H1 (cell line): ENCODE measurements at regions not wholly inside any gene's neighbourhood (a gene's known extent, or its start where the extent isn't known, plus 50 kb on each side); places are given as distances from the start of the nearest gene placed in this dataset.

ENCODE experiments used
- CTCF ChIA-PET: fragments of 300-600 bp; sonication (Branson Sonifier 250); formaldehyde crosslinking; loops from one replicate; lab custom pipeline; 2021; ENCODE audit not compliant: partially characterized antibody; lab: Charles Lee
- POLR2A ChIA-PET: fragments of 300-600 bp; sonication (Branson Sonifier 250); formaldehyde crosslinking; loops from one replicate; lab custom pipeline; 2021; ENCODE audit warnings: inconsistent platforms; ENCODE audit not compliant: partially characterized antibody; lab: Charles Lee
- DNase-seq, 2 experiments: peaks; one replicate each; pipeline versions ENCODE4 v3.0.0 to v3.0.0-alpha.2; 2010 to 2022; ENCODE audit warnings: low spot score in 2 of 2, low read depth in 1 of 2, mixed read lengths in 1 of 2
- FAIRE-seq: peaks from 2 replicates; lab custom pipeline; 2011; peaks lifted over from hg19 to GRCh38; lab: Jason Lieb, UNC
- H2AFZ ChIP-seq: 2 replicates; pipeline ENCODE4 v1.8.1; 2012; ENCODE audit warnings: low read length, inconsistent platforms
- H2AK5ac ChIP-seq: 2 replicates; pipeline ENCODE4 v1.6.1; 2013; ENCODE audit warnings: low read depth, low read length
- H2BK120ac ChIP-seq: replicated peaks from 2 replicates; pipeline ENCODE3; 2013; ENCODE audit warnings: low read depth, low read length, inconsistent platforms
- H2BK12ac ChIP-seq: 2 replicates; pipeline ENCODE4 v1.6.1; 2013; ENCODE audit warnings: low read depth, low read length
- H2BK15ac ChIP-seq: 2 replicates; pipeline ENCODE4 v1.6.1; 2013; ENCODE audit warnings: low read length
- H2BK20ac ChIP-seq: 2 replicates; pipeline ENCODE4 v1.6.1; 2013; ENCODE audit warnings: low read length
- H2BK5ac ChIP-seq: 2 replicates; pipeline ENCODE4 v1.6.1; 2013; ENCODE audit warnings: low read depth, low read length
- H3K14ac ChIP-seq: 2 replicates; pipeline ENCODE4 v1.6.1; 2013; ENCODE audit warnings: inconsistent platforms; ENCODE audit not compliant: insufficient read length
- H3K18ac ChIP-seq: 2 replicates; pipeline ENCODE4 v1.6.1; 2013; ENCODE audit warnings: low read length; ENCODE audit errors: extremely low read depth
- H3K23ac ChIP-seq: 2 replicates; pipeline ENCODE4 v1.6.1; 2013; ENCODE audit warnings: inconsistent platforms; ENCODE audit not compliant: insufficient read length
- H3K23me2 ChIP-seq: 2 replicates; pipeline ENCODE4 v1.6.1; 2013; ENCODE audit warnings: low read depth, low read length
- H3K27ac ChIP-seq: 2 replicates; pipeline ENCODE4 v1.6.1; 2011; ENCODE audit warnings: low read depth, low read length, inconsistent platforms
- H3K27me3 ChIP-seq, 4 experiments: replicated peaks in 1 of 4; 1 replicate in 1 of 4; 2 replicates in 3 of 4; pipeline versions ENCODE4 v1.6.1 to v1.8.1; 2011 to 2013; ENCODE audit warnings: low read length in 3 of 4, mild to moderate bottlenecking in 3 of 4, inconsistent platforms in 2 of 4, mixed read lengths in 2 of 4, moderate library complexity in 1 of 4; ENCODE audit not compliant: control insufficient read depth in 3 of 4, insufficient read depth in 3 of 4; ENCODE audit errors: extremely low read depth in 1 of 4
- H3K36me3 ChIP-seq, 4 experiments: 2 replicates each; pipeline versions ENCODE4 v1.6.1 to v1.8.1; 2011 to 2013; ENCODE audit warnings: mild to moderate bottlenecking in 4 of 4, low read length in 3 of 4, moderate library complexity in 2 of 4, control low read depth in 1 of 4, inconsistent platforms in 1 of 4; ENCODE audit not compliant: insufficient read depth in 4 of 4, control insufficient read depth in 2 of 4
- H3K4ac ChIP-seq: replicated peaks from 2 replicates; pipeline ENCODE3; 2013; ENCODE audit warnings: low read length, low read depth, mixed read lengths, inconsistent platforms; ENCODE audit not compliant: insufficient read length
- H3K4me1 ChIP-seq, 4 experiments: replicated peaks in 1 of 4; 1 replicate in 1 of 4; 2 replicates in 3 of 4; pipeline versions ENCODE4 v1.6.1 to v1.8.1; 2011 to 2013; ENCODE audit warnings: low read length in 3 of 4, inconsistent platforms in 2 of 4, mixed read lengths in 1 of 4; ENCODE audit not compliant: insufficient read depth in 4 of 4, control insufficient read depth in 3 of 4
- H3K4me2 ChIP-seq, 2 experiments: 2 replicates each; pipeline versions ENCODE4 v1.6.1 to v1.8.1; 2011 to 2013; ENCODE audit warnings: low read depth in 2 of 2, low read length in 2 of 2, control low read depth in 1 of 2, inconsistent platforms in 1 of 2, mild to moderate bottlenecking in 1 of 2; ENCODE audit not compliant: insufficient read depth in 1 of 2
- H3K4me3 ChIP-seq, 4 experiments: fragments of 200-600, 300-600 bp in 1 of 4; sonication (generic), shearing (Covaris generic), sonication (Bioruptor Twin) in 1 of 4; 2 replicates each; pipeline versions ENCODE4 v1.5.1 to v1.8.1; 2011 to 2016; ENCODE audit warnings: low read length in 4 of 4, low read depth in 3 of 4, control low read depth in 2 of 4, inconsistent platforms in 2 of 4, mild to moderate bottlenecking in 2 of 4, mixed read lengths in 1 of 4, moderate library complexity in 1 of 4; ENCODE audit not compliant: insufficient read depth in 2 of 4; ENCODE audit errors: extremely low read depth in 1 of 4
- H3K56ac ChIP-seq: replicated peaks from 2 replicates; pipeline ENCODE3; 2013; ENCODE audit warnings: low read depth, mild to moderate bottlenecking, mixed read lengths, low read length, inconsistent platforms; ENCODE audit not compliant: insufficient read length
- H3K79me1 ChIP-seq: 2 replicates; pipeline ENCODE4 v1.6.1; 2013; ENCODE audit warnings: low read depth, low read length, control low read depth
- H3K79me2 ChIP-seq, 2 experiments: 2 replicates each; pipeline versions ENCODE4 v1.6.1 to v1.8.1; 2012 to 2013; ENCODE audit warnings: low read length in 2 of 2, mild to moderate bottlenecking in 2 of 2, inconsistent platforms in 1 of 2; ENCODE audit not compliant: insufficient read depth in 2 of 2, control insufficient read depth in 1 of 2
- H3K9ac ChIP-seq, 4 experiments: replicated peaks in 1 of 4; 1 replicate in 1 of 4; 2 replicates in 3 of 4; pipeline versions ENCODE4 v1.6.1 to v1.8.1; 2011 to 2013; ENCODE audit warnings: low read depth in 3 of 4, low read length in 3 of 4, control low read depth in 2 of 4, mild to moderate bottlenecking in 2 of 4, moderate library complexity in 2 of 4, inconsistent platforms in 1 of 4; ENCODE audit errors: extremely low read depth in 1 of 4
- H3K9me3 ChIP-seq, 2 experiments: 2 replicates each; pipeline versions ENCODE4 v1.6.1 to v1.8.1; 2012 to 2013; ENCODE audit warnings: mild to moderate bottlenecking in 2 of 2, moderate library complexity in 2 of 2, control low read depth in 1 of 2, inconsistent platforms in 1 of 2, low read depth in 1 of 2, low read length in 1 of 2, mixed read lengths in 1 of 2; ENCODE audit not compliant: insufficient read depth in 2 of 2
- H4K20me1 ChIP-seq, 2 experiments: replicated peaks in 1 of 2; 2 replicates each; pipeline versions ENCODE3 to v1.8.1; 2011 to 2013; ENCODE audit warnings: inconsistent platforms in 2 of 2, low read length in 2 of 2, mild to moderate bottlenecking in 1 of 2; ENCODE audit not compliant: insufficient read depth in 2 of 2, control insufficient read depth in 1 of 2
- H4K5ac ChIP-seq: 2 replicates; pipeline ENCODE4 v1.6.1; 2013; ENCODE audit warnings: low read length, low read depth, mixed read lengths, inconsistent platforms; ENCODE audit not compliant: insufficient read length
- H4K8ac ChIP-seq: 2 replicates; pipeline ENCODE4 v1.8.0; 2013; ENCODE audit warnings: mild to moderate bottlenecking, moderate library complexity, low read length, inconsistent platforms; ENCODE audit not compliant: insufficient read depth; ENCODE audit errors: extremely low read depth
- H4K91ac ChIP-seq: replicated peaks from 2 replicates; pipeline ENCODE3; 2013; ENCODE audit warnings: low read length, mixed read lengths, inconsistent platforms; ENCODE audit not compliant: insufficient read length
- CBX8 ChIP-seq: fragments of 300-800, 300-1000 bp; sonication (generic); IDR thresholded peaks from 2 replicates; pipeline ENCODE4 v1.7.1; 2016; ENCODE audit warnings: low read depth, low read length, borderline replicate concordance
- HDAC2 ChIP-seq, 2 experiments: fragments of 300-600 bp in 1 of 2; sonication (generic) in 1 of 2; IDR thresholded peaks; 2 replicates each; pipeline ENCODE4 v1.6.1; 2011 to 2012; ENCODE audit warnings: low read depth in 2 of 2, low read length in 2 of 2, mild to moderate bottlenecking in 2 of 2, moderate library complexity in 2 of 2, borderline replicate concordance in 1 of 2, inconsistent platforms in 1 of 2
- JUND ChIP-seq: IDR thresholded peaks from 2 replicates; pipeline ENCODE4 v1.6.1; 2011; ENCODE audit warnings: mild to moderate bottlenecking, improper control_type of control experiment, low read length
- KDM1A ChIP-seq: fragments of 200-600, 300-600 bp; sonication (generic); IDR thresholded peaks from 2 replicates; pipeline ENCODE4 v1.7.1; 2016; ENCODE audit warnings: mild to moderate bottlenecking, low read length, borderline replicate concordance
- RBBP5 ChIP-seq: IDR thresholded peaks from 2 replicates; pipeline ENCODE4 v1.7.1; 2012; ENCODE audit warnings: low read depth, mild to moderate bottlenecking, inconsistent platforms, low read length, moderate library complexity, borderline replicate concordance
- SIX5 ChIP-seq: IDR thresholded peaks from 2 replicates; pipeline ENCODE4 v1.6.1; 2011; ENCODE audit warnings: mild to moderate bottlenecking, low read depth, low read length
- SUZ12 ChIP-seq: fragments of 200-600 bp; sonication (generic); IDR thresholded peaks from 2 replicates; pipeline ENCODE4 v1.6.1; 2012; ENCODE audit warnings: mild to moderate bottlenecking, inconsistent platforms, low read length, moderate library complexity, mixed read lengths
- TAF7 ChIP-seq: optimal IDR thresholded peaks from 2 replicates; pipeline ENCODE3; 2011; ENCODE audit warnings: low read depth, mild to moderate bottlenecking, inconsistent platforms, low read length, moderate library complexity, borderline replicate concordance
- USF2 ChIP-seq: IDR thresholded peaks from 2 replicates; pipeline ENCODE4 v1.6.1; 2011; ENCODE audit warnings: low read length, improper control_type of control experiment
- YY1 ChIP-seq: IDR thresholded peaks from 2 replicates; pipeline ENCODE4 v1.6.1; 2011; ENCODE audit warnings: low read depth, mild to moderate bottlenecking, low read length
- WGBS, 2 experiments: shearing (Covaris generic) in 1 of 2; methylation state at CpG; one replicate each; pipeline versions ENCODE4 v1.1.6 to v1.1.7; 2013 to 2015; ENCODE audit warnings: low lambda C conversion rate in 2 of 2, mixed read lengths in 2 of 2, inconsistent platforms in 1 of 2, low coverage in 1 of 2, missing lambda C conversion rate in 1 of 2; ENCODE audit not compliant: insufficient replicate concordance in 2 of 2, insufficient coverage in 1 of 2, insufficient read length in 1 of 2; ENCODE audit errors: extremely low coverage in 1 of 2, missing lambda C conversion rate in 1 of 2; 5-methylcytosine and 5-hydroxymethylcytosine counted together
- TF ChIP-seq, protein P1 (sequence below): IDR thresholded peaks from 2 replicates; pipeline ENCODE4 v1.6.1; 2012; ENCODE audit warnings: low read length, inconsistent platforms

- no peak for FAIRE-seq
- Histone ChIP-seq H2AK5ac (no peak overlapping the region), H4K91ac (no peak overlapping the region)
- TF ChIP-seq CBX8: no peak
- TF ChIP-seq RBBP5: no peak
- TF ChIP-seq HDAC2 (IDR thresholded peaks at IDR 0.05; ENCODE audit: borderline replicate concordance in 1 of 2, low read depth in 2 of 2, low read length in 2 of 2): no peak
- no peak for TF ChIP-seq YY1
- TF ChIP-seq KDM1A: no peak
- TF ChIP-seq, protein P1, sequence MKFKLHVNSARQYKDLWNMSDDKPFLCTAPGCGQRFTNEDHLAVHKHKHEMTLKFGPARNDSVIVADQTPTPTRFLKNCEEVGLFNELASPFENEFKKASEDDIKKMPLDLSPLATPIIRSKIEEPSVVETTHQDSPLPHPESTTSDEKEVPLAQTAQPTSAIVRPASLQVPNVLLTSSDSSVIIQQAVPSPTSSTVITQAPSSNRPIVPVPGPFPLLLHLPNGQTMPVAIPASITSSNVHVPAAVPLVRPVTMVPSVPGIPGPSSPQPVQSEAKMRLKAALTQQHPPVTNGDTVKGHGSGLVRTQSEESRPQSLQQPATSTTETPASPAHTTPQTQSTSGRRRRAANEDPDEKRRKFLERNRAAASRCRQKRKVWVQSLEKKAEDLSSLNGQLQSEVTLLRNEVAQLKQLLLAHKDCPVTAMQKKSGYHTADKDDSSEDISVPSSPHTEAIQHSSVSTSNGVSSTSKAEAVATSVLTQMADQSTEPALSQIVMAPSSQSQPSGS: no peak
- TF ChIP-seq USF2: no peak
- TF ChIP-seq SUZ12: no peak
- TF ChIP-seq TAF7: no peak
- TF ChIP-seq SIX5: no peak
- TF ChIP-seq JUND: no peak
These were observed 160.8 kb downstream of the FSIP2 start for GRCh38 chr2:185899366-185899765.

More at GRCh38 chr2:185899366-185899765, 160.8 kb downstream of the FSIP2 start:
- Histone ChIP-seq H3K23me2 (no peaks in the 10 kb centered on the region), H2BK12ac (no peak overlapping the region), H2BK20ac (no peak overlapping the region), H2BK15ac (no peak overlapping the region), H3K79me1 (no peaks in the 10 kb centered on the region), H3K14ac (no peak overlapping the region), H3K27ac (no peak overlapping the region), H3K36me3 (no peaks in the 10 kb centered on the region), H4K5ac (no peak overlapping the region), H3K79me2 (no peaks in the 10 kb centered on the region), H3K56ac (no peak overlapping the region), H3K4me3 (no peak overlapping the region), H3K23ac (no peak overlapping the region), H4K8ac (no peak overlapping the region), H2AFZ (no peak overlapping the region), H3K4me2 (no peak overlapping the region), H2BK5ac (no peak overlapping the region), H3K9ac (no peak overlapping the region), H3K18ac (no peak overlapping the region), H4K20me1 (no peaks in the 10 kb centered on the region), H3K4me1 (peaks cover 0 to 3% (median 1%) of the 10 kb centered on the region in 4 experiments; a peak in 1 of 7 replicates), H3K9me3 (no peaks in the 10 kb centered on the region), H3K27me3 (no peaks in the 10 kb centered on the region), H2BK120ac (no peak overlapping the region), H3K4ac (no peak overlapping the region)
- CTCF ChIA-PET: no interaction called here
- DNase-seq: no peak
- 81% methylated on average over 1 of the region's 1 CpG; no CpG with 5 or more reads in 1 of the 2 experiments for WGBS, 2 experiments
- POLR2A ChIA-PET: interaction anchor here (0.8 kb wide), 1 partner anchor 36 kb away, joined by 4 read pairs; no protein-coding TSS in a partner anchor
